Ovary (tissue), 3 donors: ENCODE measurements at regions not wholly inside any gene's neighbourhood (a gene's known extent, or its start where the extent isn't known, plus 50 kb on each side); places are given as distances from the start of the nearest gene placed in this dataset.

Experiments used
- CTCF ChIP-seq, 3 donors: fragments of 450-650 bp in 2 of 3; fragments of 200-600 bp in 1 of 3; IDR thresholded peaks; one replicate each; pipeline versions ENCODE4 v1.5.1 to v1.8.0; 2016 to 2022; ENCODE audit warnings: antibody characterized with exemption in 3 of 3, mild to moderate bottlenecking in 1 of 3
- POLR2A ChIP-seq: fragments of 450-650 bp; IDR thresholded peaks from one replicate; pipeline ENCODE4 v1.6.1; 2017; ENCODE audit warnings: antibody characterized with exemption, mild to moderate bottlenecking, moderate library complexity
- donor health status: DM: no; HTN: no; CAD: no.

DNA sequence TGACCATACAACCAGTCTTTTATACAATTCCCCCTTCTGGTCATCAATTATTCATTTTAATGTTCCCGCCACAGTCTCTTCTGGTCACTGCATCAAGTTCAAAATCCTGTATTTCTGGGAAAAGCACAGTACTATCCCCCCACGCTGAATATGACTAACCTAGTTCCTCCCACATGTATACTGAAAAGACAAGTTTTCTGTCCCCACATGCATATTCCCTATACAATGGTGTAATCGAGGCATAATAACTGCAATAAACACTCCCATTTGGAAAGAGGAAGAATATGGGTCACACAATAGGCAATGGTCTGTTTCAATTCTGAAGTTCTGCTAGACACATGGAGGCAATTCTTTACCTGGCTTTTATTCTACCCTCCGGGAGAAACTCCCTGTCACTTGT lies 344.9 kb downstream of the EFNA5 start:
- no peak for TF ChIP-seq POLR2A
- no peak for TF ChIP-seq CTCF (IDR thresholded peaks at IDR 0.05)
